AG04449 (cell line): ENCODE measurements at regions not wholly inside any gene's neighbourhood (a gene's known extent, or its start where the extent isn't known, plus 50 kb on each side); places are given as distances from the start of the nearest gene placed in this dataset.

Experiments used
- CTCF ChIA-PET: fragments of 350-600 bp; formaldehyde crosslinking; extraction: SDS; loops from one replicate; lab custom pipeline; 2021; ENCODE audit warnings: antibody characterized with exemption; lab: Yijun Ruan, JAX
- POLR2A ChIA-PET: fragments of 400-600, 350-600 bp; formaldehyde crosslinking; extraction: SDS; loops from one replicate; lab custom pipeline; 2020; ENCODE audit warnings: antibody characterized with exemption, inconsistent platforms; lab: Yijun Ruan, JAX
- DNase-seq: peaks from one replicate; pipeline ENCODE4 v3.0.0-alpha.2; 2010; ENCODE audit warnings: low read depth, low spot score
- H3K4me3 ChIP-seq: 2 replicates; pipeline ENCODE4 v1.5.1; 2011; ENCODE audit warnings: low read depth, mild to moderate bottlenecking, control low read depth, low read length
- TF ChIP-seq, protein P1 (sequence below): IDR thresholded peaks from one replicate; pipeline ENCODE4 v1.5.1; 2011; ENCODE audit warnings: mild to moderate bottlenecking, moderate library complexity, low read length, control low read depth, inconsistent platforms; ENCODE audit not compliant: insufficient read depth; ENCODE audit errors: missing control alignments

- POLR2A ChIA-PET = no interaction called here
- no peak for DNase-seq
- H3K4me3 ChIP-seq = no peak overlapping the region
- CTCF ChIA-PET = no interaction called here
- TF ChIP-seq, protein P1, sequence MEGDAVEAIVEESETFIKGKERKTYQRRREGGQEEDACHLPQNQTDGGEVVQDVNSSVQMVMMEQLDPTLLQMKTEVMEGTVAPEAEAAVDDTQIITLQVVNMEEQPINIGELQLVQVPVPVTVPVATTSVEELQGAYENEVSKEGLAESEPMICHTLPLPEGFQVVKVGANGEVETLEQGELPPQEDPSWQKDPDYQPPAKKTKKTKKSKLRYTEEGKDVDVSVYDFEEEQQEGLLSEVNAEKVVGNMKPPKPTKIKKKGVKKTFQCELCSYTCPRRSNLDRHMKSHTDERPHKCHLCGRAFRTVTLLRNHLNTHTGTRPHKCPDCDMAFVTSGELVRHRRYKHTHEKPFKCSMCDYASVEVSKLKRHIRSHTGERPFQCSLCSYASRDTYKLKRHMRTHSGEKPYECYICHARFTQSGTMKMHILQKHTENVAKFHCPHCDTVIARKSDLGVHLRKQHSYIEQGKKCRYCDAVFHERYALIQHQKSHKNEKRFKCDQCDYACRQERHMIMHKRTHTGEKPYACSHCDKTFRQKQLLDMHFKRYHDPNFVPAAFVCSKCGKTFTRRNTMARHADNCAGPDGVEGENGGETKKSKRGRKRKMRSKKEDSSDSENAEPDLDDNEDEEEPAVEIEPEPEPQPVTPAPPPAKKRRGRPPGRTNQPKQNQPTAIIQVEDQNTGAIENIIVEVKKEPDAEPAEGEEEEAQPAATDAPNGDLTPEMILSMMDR = no peak
These were observed 140.9 kb upstream of the CCL2 start for GRCh38 chr17:34114174-34114573.

DNA sequence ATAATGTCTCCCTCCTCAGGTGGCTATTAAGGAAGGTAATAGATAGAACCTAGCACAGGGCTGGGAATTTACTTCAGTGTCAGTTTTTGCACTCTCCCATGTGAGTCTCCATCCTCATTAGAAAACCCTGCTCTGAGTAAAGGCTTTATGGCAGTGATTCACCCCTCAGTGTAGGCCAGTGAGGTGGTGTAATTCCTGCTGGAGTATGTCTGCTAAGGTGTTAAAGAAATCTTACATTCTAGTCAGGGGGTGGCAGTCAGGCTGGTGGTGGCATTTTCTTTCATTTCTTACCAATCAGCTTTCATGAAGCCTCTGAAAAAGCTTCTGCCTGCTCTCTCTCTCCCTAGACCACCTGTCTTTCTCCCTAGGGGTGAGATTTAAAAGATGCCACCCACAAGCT, 138.8 kb upstream of the CCL2 start:
- no peak for DNase-seq
- ChIA-PET CTCF (no interaction called here), POLR2A (no interaction called here)
- H3K4me3 ChIP-seq = no peak overlapping the region
- TF ChIP-seq, protein P1 = no peak

- no peak for DNase-seq
- H3K4me3 ChIP-seq = no peak overlapping the region
- ChIA-PET POLR2A (no interaction called here), CTCF (no interaction called here)
- TF ChIP-seq, protein P1 = no peak
These were observed 137.8 kb upstream of the CCL2 start for GRCh38 chr17:34117332-34117731.

DNA sequence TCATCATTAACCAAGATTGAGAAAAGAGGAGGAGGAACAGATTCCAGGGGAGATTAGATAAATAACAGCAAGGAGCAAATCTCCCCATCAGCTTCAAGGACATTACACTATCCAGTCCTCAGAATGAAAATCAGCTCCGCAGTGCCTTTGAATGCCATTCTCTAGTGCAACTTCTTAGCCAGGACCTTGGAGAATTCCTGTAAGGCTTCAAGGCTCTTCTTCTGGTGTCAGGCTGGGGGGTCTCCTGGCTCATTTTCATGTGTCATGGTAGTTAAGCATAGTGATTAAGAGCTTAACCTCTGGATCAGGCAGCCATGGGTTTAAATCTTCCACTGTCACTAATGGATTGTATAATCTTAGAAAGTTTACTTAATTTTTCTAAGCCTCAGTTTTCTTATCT, 137.3 kb upstream of the CCL2 start:
- no peak for DNase-seq
- POLR2A ChIA-PET = no interaction called here
- CTCF ChIA-PET = interaction anchor here (1.3 kb wide), 1 partner anchor 244 kb away, joined by 3 read pairs; no protein-coding TSS in a partner anchor
- TF ChIP-seq, protein P1 = no peak
- no peak overlapping the region for H3K4me3 ChIP-seq

DNA sequence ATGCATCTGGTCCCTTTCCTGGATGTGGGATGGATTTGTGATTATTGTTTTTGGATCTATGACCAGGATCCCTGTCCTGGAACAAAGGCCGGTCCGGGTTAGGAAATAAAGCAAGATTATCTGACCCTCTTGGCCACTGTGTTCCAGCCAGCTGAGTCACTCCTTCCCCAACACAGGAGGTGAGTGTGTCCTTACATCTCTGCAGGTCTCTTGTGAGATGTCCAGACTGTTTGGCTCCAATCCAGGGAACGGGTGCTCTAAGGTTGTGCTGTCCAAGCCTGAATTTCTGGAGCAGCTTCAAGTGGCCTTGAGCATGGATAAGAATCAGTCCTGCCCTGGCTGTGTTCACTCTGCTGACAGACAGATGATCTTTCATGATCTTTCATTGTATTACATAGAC, 136.5 kb upstream of the CCL2 start:
- TF ChIP-seq, protein P1 = no peak
- ChIA-PET POLR2A (no interaction called here), CTCF (interaction anchor here (1.3 kb wide), 1 partner anchor 243 kb away, joined by 3 read pairs; no protein-coding TSS in a partner anchor)
- no peak for DNase-seq
- H3K4me3 ChIP-seq = no peak overlapping the region

- TF ChIP-seq, protein P1 = no peak
- no peak overlapping the region for H3K4me3 ChIP-seq
- POLR2A ChIA-PET = no interaction called here
- CTCF ChIA-PET = no interaction called here
- DNase-seq = no peak
These were observed 133.8 kb upstream of the CCL2 start for GRCh38 chr17:34121311-34121710.
